Gastroesophageal sphincter (tissue), 4 donors: ENCODE measurements at regions not wholly inside any gene's neighbourhood (a gene's known extent, or its start where the extent isn't known, plus 50 kb on each side); places are given as distances from the start of the nearest gene placed in this dataset.

Experiments
- ATAC-seq: fragments of 150-250 bp; one replicate; pipeline ENCODE4 v1.9.1; 2016; ENCODE audit warnings: mild to moderate bottlenecking, moderate library complexity
- H3K27ac ChIP-seq, 4 donors: fragments of 200-600 bp; sonication (generic) in 3 of 4; 1 replicate in 3 of 4; 2 replicates in 1 of 4; pipeline ENCODE4 v1.5.1; 2016 to 2019
- H3K27me3 ChIP-seq: fragments of 200-600 bp; sonication (generic); one replicate; pipeline ENCODE4 v1.5.1; 2019
- H3K36me3 ChIP-seq, 2 donors: fragments of 200-600 bp; sonication (generic); one replicate each; pipeline ENCODE4 v1.5.1; 2019; ENCODE audit warnings: control low read depth in 1 of 2
- H3K4me1 ChIP-seq, 3 donors: fragments of 200-600 bp; sonication (generic); 1 replicate in 2 of 3; 2 replicates in 1 of 3; pipeline ENCODE4 v1.5.1; 2016 to 2019; ENCODE audit warnings: control low read depth in 2 of 3
- H3K4me3 ChIP-seq, 2 donors: fragments of 200-600 bp; sonication (generic); one replicate each; pipeline ENCODE4 v1.5.1; 2019; ENCODE audit warnings: mild to moderate bottlenecking in 1 of 2, moderate library complexity in 1 of 2
- H3K9me3 ChIP-seq, 3 donors: fragments of 200-600 bp; sonication (generic); one replicate each; pipeline ENCODE4 v1.5.1; 2017 to 2019; ENCODE audit warnings: control low read depth in 2 of 3
- EP300 ChIP-seq: sonication (generic); formaldehyde crosslinking; IDR thresholded peaks from one replicate; pipeline ENCODE4 v1.6.1; 2017; ENCODE audit warnings: antibody characterized with exemption, mild to moderate bottlenecking
- POLR2A ChIP-seq, 2 donors: fragments of 450-650 bp; IDR thresholded peaks; one replicate each; pipeline ENCODE4 v1.6.1; 2017; ENCODE audit warnings: antibody characterized with exemption in 2 of 2, mild to moderate bottlenecking in 2 of 2, moderate library complexity in 1 of 2
- POLR2AphosphoS5 ChIP-seq: sonication (generic); formaldehyde crosslinking; IDR thresholded peaks from one replicate; pipeline ENCODE4 v1.6.1; 2017; ENCODE audit warnings: antibody characterized with exemption
- WGBS, 2 donors: methylation state at CpG; one replicate each; pipeline ENCODE4 v1.1.5; 2018; ENCODE audit warnings: low coverage in 1 of 2; 5-methylcytosine and 5-hydroxymethylcytosine counted together
- TF ChIP-seq, protein P1 (sequence below), 4 experiments: fragments of 200-600 bp in 2 of 4; fragments of 450-650 bp in 2 of 4; sonication (generic) in 1 of 4; IDR thresholded peaks; one replicate each; pipeline ENCODE4 v1.5.1; 2017 to 2019; ENCODE audit warnings: antibody characterized with exemption in 4 of 4, mild to moderate bottlenecking in 2 of 4, moderate library complexity in 2 of 4

GRCh38 chr19:28667348-28667977 is 545.5 kb downstream of the UQCRFS1 start:
- no peak for ATAC-seq
- no peaks in the 10 kb centered on the region for H3K36me3 ChIP-seq
- no peak overlapping the region for H3K27ac ChIP-seq
- H3K9me3 ChIP-seq: peaks cover 0 to 26% (median 0%) of the 10 kb centered on the region in 3 donors
- 86 to 88% methylated on average over 6 of the region's 7 CpGs for WGBS, 2 donors
- H3K4me1 ChIP-seq: no peaks in the 10 kb centered on the region
- TF ChIP-seq, protein P1, sequence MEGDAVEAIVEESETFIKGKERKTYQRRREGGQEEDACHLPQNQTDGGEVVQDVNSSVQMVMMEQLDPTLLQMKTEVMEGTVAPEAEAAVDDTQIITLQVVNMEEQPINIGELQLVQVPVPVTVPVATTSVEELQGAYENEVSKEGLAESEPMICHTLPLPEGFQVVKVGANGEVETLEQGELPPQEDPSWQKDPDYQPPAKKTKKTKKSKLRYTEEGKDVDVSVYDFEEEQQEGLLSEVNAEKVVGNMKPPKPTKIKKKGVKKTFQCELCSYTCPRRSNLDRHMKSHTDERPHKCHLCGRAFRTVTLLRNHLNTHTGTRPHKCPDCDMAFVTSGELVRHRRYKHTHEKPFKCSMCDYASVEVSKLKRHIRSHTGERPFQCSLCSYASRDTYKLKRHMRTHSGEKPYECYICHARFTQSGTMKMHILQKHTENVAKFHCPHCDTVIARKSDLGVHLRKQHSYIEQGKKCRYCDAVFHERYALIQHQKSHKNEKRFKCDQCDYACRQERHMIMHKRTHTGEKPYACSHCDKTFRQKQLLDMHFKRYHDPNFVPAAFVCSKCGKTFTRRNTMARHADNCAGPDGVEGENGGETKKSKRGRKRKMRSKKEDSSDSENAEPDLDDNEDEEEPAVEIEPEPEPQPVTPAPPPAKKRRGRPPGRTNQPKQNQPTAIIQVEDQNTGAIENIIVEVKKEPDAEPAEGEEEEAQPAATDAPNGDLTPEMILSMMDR (IDR thresholded peaks at IDR 0.05): no peak
- TF ChIP-seq POLR2AphosphoS5 (no peak), EP300 (no peak), POLR2A (IDR thresholded peaks at IDR 0.05) (no peak)
- no peak overlapping the region for H3K4me3 ChIP-seq
- no peaks in the 10 kb centered on the region for H3K27me3 ChIP-seq

DNA sequence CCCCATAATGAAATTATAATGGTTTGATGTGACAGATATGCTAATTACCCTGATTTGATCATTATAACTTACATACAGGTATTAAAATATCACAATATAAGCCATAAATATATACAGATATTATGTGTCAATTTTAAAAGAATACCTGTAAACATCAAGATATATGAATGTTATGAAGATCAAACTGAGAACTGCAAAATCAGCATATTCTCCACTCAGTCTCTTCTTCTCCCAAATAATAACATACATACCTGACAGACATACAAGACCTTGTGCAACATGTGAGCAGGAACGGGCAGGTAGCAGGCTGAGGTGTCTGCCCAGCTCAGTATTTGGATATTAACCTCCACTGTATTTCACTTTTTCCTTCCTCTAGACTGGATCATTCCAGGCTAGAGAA is 547.2 kb downstream of the UQCRFS1 start:
- H3K9me3 ChIP-seq: peaks cover 0 to 28% (median 0%) of the 10 kb centered on the region in 3 donors
- H3K27ac ChIP-seq: no peak overlapping the region
- H3K4me3 ChIP-seq: no peak overlapping the region
- no peaks in the 10 kb centered on the region for H3K27me3 ChIP-seq
- no peaks in the 10 kb centered on the region for H3K36me3 ChIP-seq
- no peak for ATAC-seq
- TF ChIP-seq POLR2A (IDR thresholded peaks at IDR 0.05): no peak
- TF ChIP-seq POLR2AphosphoS5: no peak
- TF ChIP-seq EP300: no peak
- TF ChIP-seq, protein P1 (IDR thresholded peaks at IDR 0.05): no peak
- no peaks in the 10 kb centered on the region for H3K4me1 ChIP-seq
- WGBS, 2 donors: 71 to 75% methylated on average over 1 of the region's 1 CpG

DNA sequence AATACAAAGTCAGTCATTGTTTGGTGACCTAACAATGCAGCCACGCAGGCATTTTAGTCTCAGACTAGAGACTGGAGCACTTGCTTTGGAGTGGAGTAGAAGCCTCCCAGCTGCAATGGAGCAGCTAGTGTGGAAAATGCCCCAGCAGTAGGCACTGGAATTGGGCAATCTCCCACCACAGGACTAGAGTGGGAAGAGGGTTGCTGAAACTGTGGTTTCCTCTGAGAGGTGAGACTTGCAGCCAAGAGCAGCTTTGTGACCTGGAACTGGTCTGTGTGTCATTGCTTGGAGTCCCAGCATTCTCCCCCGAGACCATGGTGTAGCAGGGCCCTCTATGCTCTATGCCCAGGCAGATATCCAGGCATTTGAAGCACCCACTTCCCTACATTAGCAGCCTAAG is 556.3 kb downstream of the UQCRFS1 start:
- H3K27ac ChIP-seq: no peak overlapping the region
- no peaks in the 10 kb centered on the region for H3K27me3 ChIP-seq
- no peak overlapping the region for H3K4me3 ChIP-seq
- TF ChIP-seq, protein P1 (IDR thresholded peaks at IDR 0.05): no peak
- TF ChIP-seq POLR2A (IDR thresholded peaks at IDR 0.05) (no peak), POLR2AphosphoS5 (no peak), EP300 (no peak)
- H3K9me3 ChIP-seq: peaks cover 0 to 63% (median 0%) of the 10 kb centered on the region in 3 donors
- H3K4me1 ChIP-seq: no peaks in the 10 kb centered on the region
- H3K36me3 ChIP-seq: no peaks in the 10 kb centered on the region
- no peak for ATAC-seq
- 53 to 83% methylated on average over 1 to 2 of the region's 2 CpGs for WGBS, 2 donors

- peaks cover 0 to 55% (median 0%) of the 10 kb centered on the region in 3 donors for H3K9me3 ChIP-seq
- H3K27me3 ChIP-seq: peaks cover 4% of the 10 kb centered on the region
- no peak overlapping the region for H3K4me3 ChIP-seq
- no peak for ATAC-seq
- no peak overlapping the region for H3K27ac ChIP-seq
- H3K4me1 ChIP-seq: no peaks in the 10 kb centered on the region
- TF ChIP-seq, protein P1 (IDR thresholded peaks at IDR 0.05): no peak
- no peaks in the 10 kb centered on the region for H3K36me3 ChIP-seq
- no CpG with 5 or more reads among the region's 5 CpGs for WGBS, 2 donors
Measured at GRCh38 chr19:28655054-28655453, 557.9 kb downstream of the UQCRFS1 start.

DNA sequence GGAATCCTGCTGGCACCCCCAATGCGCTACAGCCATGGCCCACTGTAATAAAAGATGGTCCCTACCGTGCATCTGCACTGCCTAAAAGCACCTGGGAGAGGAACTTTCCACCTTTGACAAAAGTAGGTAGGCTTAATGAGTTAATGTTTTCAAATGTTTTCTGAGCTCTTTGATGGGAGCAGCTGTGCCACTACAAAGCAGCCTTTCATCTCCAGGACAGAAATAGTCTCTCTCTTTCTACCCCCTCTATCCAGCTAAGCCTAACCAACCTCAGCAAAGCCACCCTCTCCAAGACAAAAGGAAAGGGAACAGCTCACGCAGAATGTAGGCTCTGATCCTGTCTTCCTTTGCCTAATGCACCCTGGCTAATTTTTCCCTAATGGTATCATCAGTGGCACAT is 560.2 kb downstream of the UQCRFS1 start:
- Histone ChIP-seq H3K4me3 (no peak overlapping the region), H3K27me3 (peaks cover 7% of the 10 kb centered on the region), H3K9me3 (peaks cover 0 to 32% (median 0%) of the 10 kb centered on the region in 3 donors), H3K27ac (no peak overlapping the region), H3K4me1 (no peaks in the 10 kb centered on the region), H3K36me3 (no peaks in the 10 kb centered on the region)
- no peak for ATAC-seq
- 67 to 90% methylated on average over 2 to 3 of the region's 3 CpGs for WGBS, 2 donors
- TF ChIP-seq POLR2A (IDR thresholded peaks at IDR 0.05): no peak
- no peak for TF ChIP-seq EP300
- TF ChIP-seq, protein P1 (IDR thresholded peaks at IDR 0.05): no peak
- TF ChIP-seq POLR2AphosphoS5: no peak
